A549 (cell line): ENCODE measurements at regions not wholly inside any gene's neighbourhood (a gene's known extent, or its start where the extent isn't known, plus 50 kb on each side); places are given as distances from the start of the nearest gene placed in this dataset.
A peak's percentile ranks its signal among the peaks of the same experiment; 100 is the strongest.

ENCODE experiments used
- ATAC-seq, 2 experiments: fragments of 200-7000 bp in 1 of 2; fragments of >200 bp in 1 of 2; cut with Nextera tagmentation in 1 of 2; cut with Tn5 transposase in 1 of 2; 3 replicates each; pipeline versions ENCODE4 v1.8.0 to v1.9.1; 2018 to 2020; ENCODE audit warnings: mild to moderate bottlenecking in 1 of 2, moderate library complexity in 1 of 2
- CTCF ChIA-PET: fragments of 300-600 bp; sonication (Branson Sonifier 250); formaldehyde crosslinking; extraction: SDS; loops from one replicate; lab custom pipeline; 2021; ENCODE audit warnings: antibody characterized with exemption, inconsistent platforms; lab: Yijun Ruan, JAX
- POLR2A ChIA-PET: fragments of 350-600 bp; formaldehyde crosslinking; extraction: SDS; loops from one replicate; lab custom pipeline; 2021; ENCODE audit warnings: antibody characterized with exemption, inconsistent platforms; lab: Yijun Ruan, JAX
- DNase-seq, 2 experiments: peaks; one replicate each; pipeline versions ENCODE4 v3.0.0 to v3.0.0-alpha.2; 2011 to 2016; ENCODE audit warnings: low read depth in 1 of 2, low spot score in 1 of 2
- FAIRE-seq: peaks from 2 replicates; lab custom pipeline; 2011; peaks lifted over from hg19 to GRCh38; lab: Jason Lieb, UNC
- H3K27ac ChIP-seq, 2 experiments: fragments of >200 bp; sonication (Bioruptor Twin); formaldehyde crosslinking; 3 replicates each; pipeline ENCODE4 v1.5.1; 2016 to 2017
- H3K4me1 ChIP-seq: fragments of >200 bp; sonication (Bioruptor Twin); formaldehyde crosslinking; 3 replicates; pipeline ENCODE4 v1.6.1; 2016
- H3K4me2 ChIP-seq: fragments of >200 bp; sonication (Bioruptor Twin); formaldehyde crosslinking; 3 replicates; pipeline ENCODE4 v1.6.1; 2016
- H3K4me3 ChIP-seq: fragments of >200 bp; sonication (Bioruptor Twin); formaldehyde crosslinking; 3 replicates; pipeline ENCODE4 v1.5.1; 2016
- H3K9me3 ChIP-seq: fragments of >200 bp; sonication (Bioruptor Twin); formaldehyde crosslinking; 3 replicates; pipeline ENCODE4 v1.6.1; 2016
- ATOH8 ChIP-seq: fragments of 250-450 bp; sonication (Bioruptor Pico); IDR thresholded peaks from 2 replicates; pipeline ENCODE4 v1.5.0; 2020; ENCODE audit warnings: low read depth, mild to moderate bottlenecking, moderate library complexity
- CBX8 ChIP-seq: fragments of 200-600 bp; sonication (generic); IDR thresholded peaks from 2 replicates; pipeline ENCODE4 v1.6.1; 2016
- CEBPB ChIP-seq, 2 experiments: fragments of >200 bp in 1 of 2; sonication (Bioruptor Twin) in 1 of 2; formaldehyde crosslinking in 1 of 2; IDR thresholded peaks; 2 replicates each; pipeline ENCODE4 v1.6.1; 2012 to 2016
- EP300 ChIP-seq, 2 experiments: fragments of >200 bp; sonication (Bioruptor Twin); formaldehyde crosslinking; IDR thresholded peaks; 2 replicates in 1 of 2; 3 replicates in 1 of 2; pipeline ENCODE4 v1.6.1; 2016 to 2017
- ESRRA ChIP-seq: fragments of 150-350 bp; IDR thresholded peaks from 2 replicates; pipeline ENCODE4 v1.6.1; 2014; ENCODE audit warnings: mild to moderate bottlenecking, low read length, borderline replicate concordance
- FOSB ChIP-seq: fragments of 250-450 bp; sonication (Bioruptor Pico); IDR thresholded peaks from 2 replicates; pipeline ENCODE4 v1.5.0; 2020; ENCODE audit warnings: mild to moderate bottlenecking, moderate library complexity
- GATA3 ChIP-seq: IDR thresholded peaks from 2 replicates; pipeline ENCODE4 v1.6.1; 2012; ENCODE audit warnings: borderline replicate concordance
- HOXB13 ChIP-seq: fragments of 250-450 bp; sonication (Bioruptor Pico); IDR thresholded peaks from 2 replicates; pipeline ENCODE4 v1.5.0; 2020; ENCODE audit warnings: low read depth, mild to moderate bottlenecking, moderate library complexity
- HOXB5 ChIP-seq: fragments of 250-450 bp; sonication (Bioruptor Pico); IDR thresholded peaks from 2 replicates; pipeline ENCODE4 v1.5.0; 2020; ENCODE audit warnings: mild to moderate bottlenecking, moderate library complexity
- JUN ChIP-seq, 2 experiments: fragments of >200 bp; sonication (Bioruptor Twin); formaldehyde crosslinking; IDR thresholded peaks; 2 replicates in 1 of 2; 3 replicates in 1 of 2; pipeline ENCODE4 v1.6.1; 2016 to 2017
- JUNB ChIP-seq: fragments of >200 bp; sonication (Bioruptor Twin); formaldehyde crosslinking; IDR thresholded peaks from 2 replicates; pipeline ENCODE4 v1.6.1; 2016
- KDM1A ChIP-seq: fragments of 200-600 bp; sonication (generic); IDR thresholded peaks from 2 replicates; pipeline ENCODE4 v1.6.1; 2016; ENCODE audit warnings: low read depth, mild to moderate bottlenecking
- KDM5A ChIP-seq: fragments of 200-600 bp; sonication (generic); IDR thresholded peaks from 2 replicates; pipeline ENCODE4 v1.6.1; 2016; ENCODE audit warnings: antibody characterized with exemption, mild to moderate bottlenecking
- MAZ ChIP-seq: fragments of 150-350 bp; IDR thresholded peaks from 2 replicates; pipeline ENCODE4 v1.6.1; 2014; ENCODE audit warnings: antibody characterized with exemption, low read depth, low read length, borderline replicate concordance
- MYC ChIP-seq: IDR thresholded peaks from 2 replicates; pipeline ENCODE4 v1.6.1; 2012; ENCODE audit warnings: mild to moderate bottlenecking, inconsistent platforms, low read length, improper control_type of control experiment, borderline replicate concordance
- NFE2L2 ChIP-seq: fragments of 150-350 bp; conservative IDR thresholded peaks from 2 replicates; pipeline ENCODE4 v1.6.1; 2014; ENCODE audit warnings: low read length
- PHF8 ChIP-seq: fragments of 200-600 bp; sonication (generic); IDR thresholded peaks from 2 replicates; pipeline ENCODE4 v1.6.1; 2016; ENCODE audit warnings: low read depth, mild to moderate bottlenecking, antibody characterized with exemption, moderate library complexity, borderline replicate concordance
- POLR2A ChIP-seq: IDR thresholded peaks from 2 replicates; pipeline ENCODE4 v1.6.1; 2012; ENCODE audit warnings: mild to moderate bottlenecking, low read length
- POLR2AphosphoS2 ChIP-seq: conservative IDR thresholded peaks from 2 replicates; pipeline ENCODE4 v1.6.1; 2012; ENCODE audit warnings: low read length, improper control_type of control experiment, inconsistent platforms
- RCOR1 ChIP-seq: fragments of 150-350 bp; IDR thresholded peaks from 2 replicates; pipeline ENCODE4 v1.6.1; 2014; ENCODE audit warnings: antibody characterized with exemption, low read length, low read depth
- RNF2 ChIP-seq: fragments of 200-600 bp; sonication (generic); IDR thresholded peaks from 2 replicates; pipeline ENCODE4 v1.6.1; 2016; ENCODE audit warnings: low read depth, mild to moderate bottlenecking, antibody characterized with exemption, moderate library complexity, borderline replicate concordance
- TP53 ChIP-seq: fragments of 250-450 bp; sonication (Bioruptor Pico); IDR thresholded peaks from 2 replicates; pipeline ENCODE4 v1.5.0; 2021; ENCODE audit warnings: mild to moderate bottlenecking, moderate library complexity
- ZC3H11A ChIP-seq: fragments of 450-650 bp; IDR thresholded peaks from 2 replicates; pipeline ENCODE4 v1.6.1; 2014; ENCODE audit warnings: antibody characterized with exemption, mild to moderate bottlenecking
- ZFP36 ChIP-seq: fragments of 450-650 bp; IDR thresholded peaks from 2 replicates; pipeline ENCODE4 v1.6.1; 2014; ENCODE audit warnings: borderline replicate concordance; ENCODE audit not compliant: partially characterized antibody
- ZNF302 ChIP-seq: fragments of 250-450 bp; sonication (Bioruptor Pico); IDR thresholded peaks from 2 replicates; pipeline ENCODE4 v1.9.0; 2021; ENCODE audit warnings: inconsistent platforms, mild to moderate bottlenecking, moderate library complexity
- ZSCAN20 ChIP-seq: fragments of 250-450 bp; sonication (Bioruptor Pico); IDR thresholded peaks from 2 replicates; pipeline ENCODE4 v1.8.0; 2022; ENCODE audit warnings: mild to moderate bottlenecking, moderate library complexity
- WGBS: methylation state at CpG from one replicate; pipeline ENCODE4 v1.1.6; 2017; ENCODE audit errors: missing lambda C conversion rate; 5-methylcytosine and 5-hydroxymethylcytosine counted together
- TF ChIP-seq, protein P1 (sequence below): IDR thresholded peaks from 2 replicates; pipeline ENCODE4 v1.6.1; 2012
- TF ChIP-seq, protein P2 (sequence below): fragments of >200 bp; sonication (Bioruptor Twin); formaldehyde crosslinking; IDR thresholded peaks from 3 replicates; pipeline ENCODE4 v1.5.1; 2016
- TF ChIP-seq, protein P3 (sequence below): IDR thresholded peaks from 2 replicates; pipeline ENCODE4 v1.6.1; 2012; ENCODE audit warnings: low read depth, borderline replicate concordance

GRCh38 chrX:51798701-51799100, 55.5 kb downstream of the GSPT2 start:
- no peaks in the 10 kb centered on the region for H3K4me1 ChIP-seq
- H3K9me3 ChIP-seq, result peaks cover 7% of the 10 kb centered on the region; the same call in 1 of the 3 replicates
- no peak overlapping the region for H3K27ac ChIP-seq
- no peak overlapping the region for H3K4me3 ChIP-seq
- CTCF ChIA-PET, result no interaction called here
- DNase-seq (no peak), FAIRE-seq (peak; percentile 18), ATAC-seq (no peak)
- no peak overlapping the region for H3K4me2 ChIP-seq
- POLR2A ChIA-PET, result no interaction called here
- TF ChIP-seq, protein P1, sequence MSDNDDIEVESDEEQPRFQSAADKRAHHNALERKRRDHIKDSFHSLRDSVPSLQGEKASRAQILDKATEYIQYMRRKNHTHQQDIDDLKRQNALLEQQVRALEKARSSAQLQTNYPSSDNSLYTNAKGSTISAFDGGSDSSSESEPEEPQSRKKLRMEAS, result no peak
- TF ChIP-seq ATOH8 (no peak), MYC (no peak), GATA3 (no peak), NFE2L2 (no peak), HOXB5 (CRISPR knock-in tag) (no peak), ZFP36 (no peak), FOSB (CRISPR knock-in tag) (no peak), KDM1A (no peak)

DNA sequence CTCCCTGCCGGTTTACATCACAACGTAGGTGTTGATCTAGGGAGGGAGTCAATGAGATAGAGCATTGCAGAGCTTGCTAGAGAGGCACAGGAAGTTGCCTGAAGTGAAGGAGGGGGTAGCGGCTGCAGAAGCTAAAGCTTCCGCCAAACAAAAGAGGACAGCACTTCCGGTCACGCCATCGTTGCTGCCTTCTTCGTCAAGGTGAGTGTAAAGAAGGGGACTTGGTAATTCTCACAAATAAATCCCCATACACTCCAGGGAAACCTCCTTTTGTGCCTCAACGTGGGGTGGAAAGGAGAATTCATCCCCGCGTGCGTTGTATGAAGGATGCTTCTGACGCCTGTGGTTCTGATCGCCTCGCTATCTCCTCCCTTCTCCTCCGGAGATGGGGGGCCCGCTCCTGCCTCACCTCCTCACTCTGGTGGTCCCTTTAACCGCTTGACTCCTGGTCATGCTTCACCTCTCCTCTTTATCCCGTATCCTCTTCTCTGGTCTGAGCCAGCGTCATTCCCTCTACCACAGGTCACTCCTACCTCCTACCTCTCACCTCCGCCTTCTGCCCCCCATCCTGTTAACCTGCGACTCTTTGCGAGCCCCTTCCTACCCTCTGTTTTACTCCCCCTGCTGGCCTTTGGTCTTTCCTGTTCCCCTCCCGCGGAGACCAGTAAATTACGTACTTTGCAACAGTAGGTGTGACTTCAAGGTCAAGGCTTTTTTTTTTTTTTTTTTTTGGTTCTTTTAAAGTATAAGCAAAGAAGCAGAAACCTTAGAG, 59.9 kb downstream of the GSPT2 start:
- Histone ChIP-seq H3K27ac (peak overlapping the region; percentile 85 to 86), H3K4me1 (0 out of 3 replicates have a peak, but pooled peaks cover 4% of the 10 kb centered on the region), H3K4me3 (peak overlapping the region; percentile 95), H3K4me2 (peak overlapping the region; percentile 71), H3K9me3 (peaks cover 7% of the 10 kb centered on the region; the same call in 1 of the 3 replicates)
- ChIA-PET CTCF (interaction anchor here (1.3 kb wide), 1 partner anchor 9 kb away, joined by 3 read pairs; no protein-coding TSS in a partner anchor), POLR2A (interaction anchor here (0.7 to 1.5 kb wide), 2 partner anchors 60 to 90 kb away, joined by 4 to 5 read pairs; partner anchors contain the start of genes GSPT2 and MAGED1)
- ATAC-seq (peak; percentile 99), DNase-seq (peak; percentile 9 to 86), FAIRE-seq (peak; percentile 84)
- TF ChIP-seq CEBPB (IDR thresholded peaks at IDR 0.05), result no peak
- TF ChIP-seq HOXB13 (CRISPR knock-in tag), result no peak
- no peak for TF ChIP-seq MAZ
- no peak for TF ChIP-seq RCOR1
- TF ChIP-seq JUN (IDR thresholded peaks at IDR 0.05), result peak; percentile 32 to 60; a peak in 3 of 5 replicates
- no peak for TF ChIP-seq ZSCAN20
- no peak; the same call in 1 of the 2 replicates for TF ChIP-seq PHF8
- no peak for TF ChIP-seq KDM5A
- TF ChIP-seq NFE2L2, result no peak
- TF ChIP-seq, protein P1, result peak; percentile 79
- TF ChIP-seq MYC, result no peak
- TF ChIP-seq JUNB, result no peak
- TF ChIP-seq, protein P2, sequence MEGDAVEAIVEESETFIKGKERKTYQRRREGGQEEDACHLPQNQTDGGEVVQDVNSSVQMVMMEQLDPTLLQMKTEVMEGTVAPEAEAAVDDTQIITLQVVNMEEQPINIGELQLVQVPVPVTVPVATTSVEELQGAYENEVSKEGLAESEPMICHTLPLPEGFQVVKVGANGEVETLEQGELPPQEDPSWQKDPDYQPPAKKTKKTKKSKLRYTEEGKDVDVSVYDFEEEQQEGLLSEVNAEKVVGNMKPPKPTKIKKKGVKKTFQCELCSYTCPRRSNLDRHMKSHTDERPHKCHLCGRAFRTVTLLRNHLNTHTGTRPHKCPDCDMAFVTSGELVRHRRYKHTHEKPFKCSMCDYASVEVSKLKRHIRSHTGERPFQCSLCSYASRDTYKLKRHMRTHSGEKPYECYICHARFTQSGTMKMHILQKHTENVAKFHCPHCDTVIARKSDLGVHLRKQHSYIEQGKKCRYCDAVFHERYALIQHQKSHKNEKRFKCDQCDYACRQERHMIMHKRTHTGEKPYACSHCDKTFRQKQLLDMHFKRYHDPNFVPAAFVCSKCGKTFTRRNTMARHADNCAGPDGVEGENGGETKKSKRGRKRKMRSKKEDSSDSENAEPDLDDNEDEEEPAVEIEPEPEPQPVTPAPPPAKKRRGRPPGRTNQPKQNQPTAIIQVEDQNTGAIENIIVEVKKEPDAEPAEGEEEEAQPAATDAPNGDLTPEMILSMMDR, result 0 out of 3 replicates have a peak, but pooled peaks have one; percentile 12
- no peak for TF ChIP-seq RNF2
- no peak for TF ChIP-seq ESRRA
- TF ChIP-seq, protein P3, sequence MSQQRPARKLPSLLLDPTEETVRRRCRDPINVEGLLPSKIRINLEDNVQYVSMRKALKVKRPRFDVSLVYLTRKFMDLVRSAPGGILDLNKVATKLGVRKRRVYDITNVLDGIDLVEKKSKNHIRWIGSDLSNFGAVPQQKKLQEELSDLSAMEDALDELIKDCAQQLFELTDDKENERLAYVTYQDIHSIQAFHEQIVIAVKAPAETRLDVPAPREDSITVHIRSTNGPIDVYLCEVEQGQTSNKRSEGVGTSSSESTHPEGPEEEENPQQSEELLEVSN, result 0 out of 2 replicates have a peak, but pooled peaks have one; percentile 25
- no peak for TF ChIP-seq GATA3
- TF ChIP-seq POLR2A, result no peak; the same call in 1 of the 2 replicates
- TF ChIP-seq ZNF302 (CRISPR knock-in tag), result no peak
- TF ChIP-seq POLR2AphosphoS2, result no peak
- TF ChIP-seq CBX8, result no peak
- no peak for TF ChIP-seq ZC3H11A
- TF ChIP-seq EP300 (IDR thresholded peaks at IDR 0.05), result no peak
- TF ChIP-seq TP53 (CRISPR knock-in tag), result no peak
- WGBS, result 2% methylated on average over 26 of the region's 26 CpGs
